DMS53 (cell line): ENCODE measurements at regions not wholly inside any gene's neighbourhood (a gene's known extent, or its start where the extent isn't known, plus 50 kb on each side); places are given as distances from the start of the nearest gene placed in this dataset.

Experiments
- DNase-seq: peaks from one replicate; lab custom pipeline; 2025; lab: John Stamatoyannopoulos, UW

DNA sequence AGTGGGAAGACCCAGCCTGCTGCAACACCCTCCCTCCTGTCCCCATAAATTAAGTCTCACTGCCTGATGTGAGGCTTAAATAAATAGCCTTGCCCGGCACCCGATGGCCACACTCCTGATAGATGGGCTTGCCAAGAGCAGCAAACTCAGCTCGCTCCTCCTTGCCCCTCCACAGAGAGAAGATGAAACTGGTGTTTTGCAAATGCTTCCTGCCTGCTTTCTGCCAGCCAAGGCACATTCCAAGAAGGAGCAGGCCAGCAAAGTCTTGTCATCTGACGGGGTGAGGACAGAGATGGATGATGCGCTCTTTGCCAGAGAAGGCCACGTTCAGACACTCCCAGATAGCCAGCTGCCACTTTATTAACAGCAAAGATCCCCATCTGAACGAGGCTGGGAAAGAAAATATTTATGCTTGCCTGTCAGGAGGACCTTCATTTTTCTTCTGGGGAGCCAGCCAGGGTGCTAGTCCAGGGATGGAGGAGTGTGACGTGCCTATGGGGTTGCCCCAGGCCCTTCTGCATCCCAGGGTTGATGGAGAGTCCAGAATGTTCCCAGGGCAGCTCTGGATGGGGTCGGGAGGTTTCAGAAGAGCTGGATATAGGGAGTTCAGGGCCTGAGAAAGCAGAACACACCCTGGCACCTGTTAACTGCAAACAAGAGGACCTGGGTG is 265.4 kb downstream of the FOXD2 start:
- DNase-seq = no peak

DNA sequence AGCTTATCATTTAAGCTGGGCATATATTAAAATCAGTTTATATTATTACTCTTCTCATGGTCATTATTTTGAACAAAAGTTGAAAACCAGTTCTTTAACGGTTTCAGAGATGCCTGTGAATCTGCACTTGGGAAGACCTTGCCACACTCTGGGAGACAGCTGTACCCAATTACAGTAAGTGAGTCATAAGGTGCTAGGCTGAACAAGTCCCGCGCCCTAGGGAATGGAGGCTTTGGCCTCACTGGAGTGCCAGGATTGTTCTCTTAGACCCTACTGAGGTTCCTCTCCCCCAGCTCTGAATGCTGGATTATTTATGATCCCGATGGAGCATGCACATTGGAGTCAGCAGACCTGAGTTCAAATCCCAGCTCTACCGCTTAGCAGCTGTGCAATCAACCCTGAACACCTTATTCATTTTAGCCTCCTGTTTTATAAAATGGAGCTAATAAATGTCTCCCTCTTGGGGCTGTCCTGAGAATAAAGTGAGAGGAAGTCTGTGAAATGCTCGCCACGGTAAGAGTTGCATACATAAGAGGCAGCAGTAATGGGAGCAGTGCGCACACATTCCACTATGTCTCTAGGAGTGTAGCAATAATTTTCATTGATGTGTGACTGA is 266.2 kb downstream of the FOXD2 start:
- peak; percentile 64 for DNase-seq

GRCh38 chr1:47705517-47706130 is 267.8 kb downstream of the FOXD2 start:
- no peak for DNase-seq

- DNase-seq = no peak
Measured at GRCh38 chr1:47707503-47707902, 269.7 kb downstream of the FOXD2 start.

DNA sequence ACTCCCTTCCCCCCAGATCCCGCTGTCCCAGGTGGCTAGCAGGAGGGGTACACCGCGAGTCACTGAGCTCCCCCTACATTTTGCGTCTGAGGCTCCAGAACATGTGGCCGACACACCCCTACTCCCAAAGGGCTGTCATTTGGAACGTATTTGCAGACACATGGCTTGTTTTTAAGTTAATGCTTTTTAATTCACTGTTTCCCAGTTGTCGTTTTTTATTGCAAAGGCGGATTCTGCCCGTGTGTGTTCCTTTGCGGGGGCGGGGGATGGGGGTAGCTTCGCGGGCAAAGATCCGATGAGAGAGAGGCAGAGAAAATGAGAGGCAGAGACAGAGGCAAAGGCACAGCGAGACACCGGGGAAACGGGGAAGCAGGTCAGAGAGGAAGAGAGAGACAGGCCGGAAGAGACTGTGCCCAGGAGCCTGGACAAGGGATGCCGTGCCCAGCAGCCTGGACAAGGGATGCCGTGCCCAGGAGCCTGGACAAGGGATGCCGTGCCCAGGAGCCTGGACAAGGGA is 270.2 kb downstream of the FOXD2 start:
- peak; percentile 29 for DNase-seq

DNA sequence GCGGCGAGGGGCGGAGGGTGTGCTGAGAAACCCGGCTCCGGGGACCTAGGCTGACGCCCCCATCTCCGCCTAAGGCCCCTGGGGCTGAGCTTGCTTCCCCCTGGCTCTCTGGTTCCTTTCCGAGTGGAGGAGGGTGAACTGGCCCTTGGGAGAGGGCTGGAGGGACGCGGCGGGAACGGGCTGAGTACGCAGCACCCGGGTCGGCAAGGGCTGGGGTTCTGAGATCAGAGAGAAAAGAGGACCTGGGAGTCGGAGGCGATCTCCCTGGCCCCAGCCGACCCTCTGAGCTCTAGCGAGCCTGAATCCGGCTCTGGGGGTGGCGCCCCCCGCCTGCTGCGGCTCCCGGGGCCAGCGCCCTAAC is 270.8 kb downstream of the FOXD2 start:
- DNase-seq = peak; percentile 67

- peak; percentile 83 for DNase-seq
Measured at GRCh38 chr1:47709019-47709871, 271.4 kb downstream of the FOXD2 start.

GRCh38 chr1:47709872-47710231 is 272.0 kb downstream of the FOXD2 start:
- peak; percentile 84 for DNase-seq

- DNase-seq = peak; percentile 89
Measured at GRCh38 chr1:47710329-47711071, 272.7 kb downstream of the FOXD2 start.
